ENCODE measurements at regions not wholly inside any gene's neighbourhood (a gene's known extent, or its start where the extent isn't known, plus 50 kb on each side); places are given as distances from the start of the nearest gene placed in this dataset.

- TF ChIP-seq ZBTB7A (IDR thresholded peaks at IDR 0.05; ENCODE audit: low read depth) = no peak
- no peak for TF ChIP-seq RAD21 (IDR thresholded peaks at IDR 0.05; ENCODE audit: low read depth)
- TF ChIP-seq TAF1 (IDR thresholded peaks at IDR 0.05; ENCODE audit: low read depth) = no peak
- TF ChIP-seq EGR1 (IDR thresholded peaks at IDR 0.05) = no peak
- no peak for TF ChIP-seq MAX (IDR thresholded peaks at IDR 0.05)
- TF ChIP-seq TEAD4 (IDR thresholded peaks at IDR 0.05) = no peak
- TF ChIP-seq CEBPB (IDR thresholded peaks at IDR 0.05) = no peak
- no peak for TF ChIP-seq FOXM1 (IDR thresholded peaks at IDR 0.05; ENCODE audit: borderline replicate concordance, low read depth)
- TF ChIP-seq YY1 (IDR thresholded peaks at IDR 0.05; ENCODE audit: low read depth) = no peak
- TF ChIP-seq EP300 (IDR thresholded peaks at IDR 0.05; ENCODE audit: borderline replicate concordance) = no peak
- no peak for TF ChIP-seq REST (IDR thresholded peaks at IDR 0.05; ENCODE audit: low read depth)
- TF ChIP-seq TCF12 (IDR thresholded peaks at IDR 0.05; ENCODE audit: low read depth) = no peak
Observed at GRCh38 chr11:101717619-101718018, 133.8 kb upstream of the TRPC6 start.

Measured in Ishikawa (cell line).